ENCODE measurements at regions not wholly inside any gene's neighbourhood (a gene's known extent, or its start where the extent isn't known, plus 50 kb on each side); places are given as distances from the start of the nearest gene placed in this dataset.
"Not testable (repeated sequence)": the region's sequence is repeated elsewhere in the genome, so short reads cannot be mapped to it uniquely, and the experiment has no call there.

GRCh38 chr10:28895671-28896070 lies 218.3 kb downstream of the BAMBI start:
- not testable (repeated sequence) for DNase-seq, H3K4me3 ChIP-seq, H3K9me3 ChIP-seq, H3K27me3 ChIP-seq, H3K36me3 ChIP-seq

GRCh38 chr10:28896791-28897409 lies 219.6 kb downstream of the BAMBI start:
- not testable (repeated sequence) for H3K27me3 ChIP-seq, H3K4me3 ChIP-seq, DNase-seq, H3K36me3 ChIP-seq, H3K9me3 ChIP-seq

- DNase-seq = no peak
- H3K36me3 ChIP-seq = no peaks in the 10 kb centered on the region
- H3K27me3 ChIP-seq = no peaks in the 10 kb centered on the region
- no peak overlapping the region for H3K4me3 ChIP-seq
- no peaks in the 10 kb centered on the region for H3K9me3 ChIP-seq
These were observed 220.5 kb downstream of the BAMBI start for GRCh38 chr10:28897617-28898464.

GRCh38 chr10:28902215-28902614 lies 224.9 kb downstream of the BAMBI start:
- Histone ChIP-seq H3K36me3 (no peaks in the 10 kb centered on the region), H3K27me3 (no peaks in the 10 kb centered on the region), H3K9me3 (no peaks in the 10 kb centered on the region), H3K4me3 (no peak overlapping the region)
- no peak for DNase-seq

GRCh38 chr10:28903063-28903462 lies 225.7 kb downstream of the BAMBI start:
- no peak overlapping the region for H3K4me3 ChIP-seq
- H3K9me3 ChIP-seq = no peaks in the 10 kb centered on the region
- no peaks in the 10 kb centered on the region for H3K36me3 ChIP-seq
- H3K27me3 ChIP-seq = no peaks in the 10 kb centered on the region
- no peak for DNase-seq

- no peaks in the 10 kb centered on the region for H3K27me3 ChIP-seq
- no peaks in the 10 kb centered on the region for H3K9me3 ChIP-seq
- DNase-seq = no peak
- H3K36me3 ChIP-seq = no peaks in the 10 kb centered on the region
- no peak overlapping the region for H3K4me3 ChIP-seq
These were observed 226.4 kb downstream of the BAMBI start for GRCh38 chr10:28903736-28904135.

- Histone ChIP-seq H3K36me3 (no peaks in the 10 kb centered on the region), H3K27me3 (no peaks in the 10 kb centered on the region), H3K4me3 (no peak overlapping the region), H3K9me3 (no peaks in the 10 kb centered on the region)
- DNase-seq = no peak
These were observed 228.1 kb downstream of the BAMBI start for GRCh38 chr10:28905371-28905770.

GRCh38 chr10:28906011-28906411 lies 228.7 kb downstream of the BAMBI start:
- Histone ChIP-seq H3K9me3 (no peaks in the 10 kb centered on the region), H3K27me3 (no peaks in the 10 kb centered on the region), H3K36me3 (no peaks in the 10 kb centered on the region), H3K4me3 (no peak overlapping the region)
- no peak for DNase-seq

GRCh38 chr10:28906415-28906814 lies 229.1 kb downstream of the BAMBI start:
- no peaks in the 10 kb centered on the region for H3K9me3 ChIP-seq
- no peak overlapping the region for H3K4me3 ChIP-seq
- DNase-seq = peak; percentile 25
- no peaks in the 10 kb centered on the region for H3K36me3 ChIP-seq
- no peaks in the 10 kb centered on the region for H3K27me3 ChIP-seq

- Histone ChIP-seq H3K4me3 (no peak overlapping the region), H3K27me3 (no peaks in the 10 kb centered on the region), H3K9me3 (no peaks in the 10 kb centered on the region), H3K36me3 (no peaks in the 10 kb centered on the region)
- DNase-seq = peak; percentile 71
These were observed 229.6 kb downstream of the BAMBI start for GRCh38 chr10:28906934-28907333.

GRCh38 chr10:28909875-28910274 lies 232.6 kb downstream of the BAMBI start:
- Histone ChIP-seq H3K9me3 (no peaks in the 10 kb centered on the region), H3K27me3 (no peaks in the 10 kb centered on the region), H3K4me3 (no peak overlapping the region), H3K36me3 (no peaks in the 10 kb centered on the region)
- DNase-seq = no peak

- no peaks in the 10 kb centered on the region for H3K9me3 ChIP-seq
- H3K36me3 ChIP-seq = no peaks in the 10 kb centered on the region
- no peak for DNase-seq
- no peak overlapping the region for H3K4me3 ChIP-seq
- H3K27me3 ChIP-seq = no peaks in the 10 kb centered on the region
These were observed 233.6 kb downstream of the BAMBI start for GRCh38 chr10:28910956-28911355.

- H3K27me3 ChIP-seq, H3K4me3 ChIP-seq, H3K36me3 ChIP-seq, H3K9me3 ChIP-seq: not testable (repeated sequence)
- peak; percentile 46 for DNase-seq
These were observed 234.2 kb downstream of the BAMBI start for GRCh38 chr10:28911511-28911910.

- no peak for DNase-seq
- Histone ChIP-seq H3K9me3 (no peaks in the 10 kb centered on the region), H3K4me3 (no peak overlapping the region), H3K27me3 (no peaks in the 10 kb centered on the region), H3K36me3 (no peaks in the 10 kb centered on the region)
These were observed 234.9 kb downstream of the BAMBI start for GRCh38 chr10:28912017-28912783.

- no peaks in the 10 kb centered on the region for H3K9me3 ChIP-seq
- H3K27me3 ChIP-seq = no peaks in the 10 kb centered on the region
- H3K36me3 ChIP-seq = no peaks in the 10 kb centered on the region
- peak; percentile 33 for DNase-seq
- H3K4me3 ChIP-seq = no peak overlapping the region
These were observed 236.3 kb downstream of the BAMBI start for GRCh38 chr10:28913436-28914237.

GRCh38 chr10:28914701-28915100 lies 237.4 kb downstream of the BAMBI start:
- Histone ChIP-seq H3K9me3 (no peaks in the 10 kb centered on the region), H3K27me3 (no peaks in the 10 kb centered on the region), H3K36me3 (no peaks in the 10 kb centered on the region), H3K4me3 (no peak overlapping the region)
- DNase-seq = no peak

Measured in MG63 (cell line).